GM19239 (cell line): ENCODE measurements at regions not wholly inside any gene's neighbourhood (a gene's known extent, or its start where the extent isn't known, plus 50 kb on each side); places are given as distances from the start of the nearest gene placed in this dataset.
A peak's percentile ranks its signal among the peaks of the same experiment; 100 is the strongest.

ENCODE experiments used
- DNase-seq: peaks from one replicate; pipeline ENCODE4 v3.0.0; 2011; ENCODE audit warnings: low spot score; ENCODE audit not compliant: insufficient read length
- FAIRE-seq: peaks from 2 replicates; lab custom pipeline; 2011; peaks lifted over from hg19 to GRCh38; lab: Jason Lieb, UNC

DNA sequence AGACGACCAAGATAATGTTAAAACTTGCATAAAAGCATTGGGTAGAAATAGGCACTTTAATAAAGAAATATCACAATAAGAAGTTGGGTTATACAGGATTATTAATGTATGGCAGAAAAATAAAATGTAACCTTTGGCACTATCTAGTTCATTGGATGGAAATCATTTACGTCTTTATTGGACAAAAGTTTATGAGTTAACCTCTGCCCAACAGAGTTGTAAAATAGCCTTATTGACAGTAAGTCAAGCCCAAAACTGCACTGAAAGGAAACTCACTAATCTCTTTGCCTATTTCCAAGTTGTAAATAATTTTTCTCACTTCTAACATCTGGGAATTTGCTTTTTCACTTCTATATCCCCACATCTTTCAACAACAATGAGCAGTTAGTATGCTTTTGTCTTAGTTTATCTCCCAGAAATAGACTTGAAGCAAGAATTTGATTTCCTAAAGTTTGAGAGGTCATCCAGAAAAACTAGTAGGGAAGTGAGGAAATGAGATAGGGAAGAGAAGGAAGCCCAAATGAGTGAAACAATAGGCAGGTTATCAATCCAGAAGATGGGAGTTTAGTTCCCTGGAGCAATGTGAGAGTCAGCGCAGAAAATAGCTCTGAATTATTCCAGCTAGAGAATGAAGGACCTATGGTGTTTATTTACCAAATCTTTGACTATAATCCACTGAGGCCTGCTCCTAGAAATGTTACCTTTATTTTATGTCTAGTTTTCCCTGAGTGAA, 434.8 kb downstream of the CCER1 start:
- FAIRE-seq: no peak
- DNase-seq: no peak

DNA sequence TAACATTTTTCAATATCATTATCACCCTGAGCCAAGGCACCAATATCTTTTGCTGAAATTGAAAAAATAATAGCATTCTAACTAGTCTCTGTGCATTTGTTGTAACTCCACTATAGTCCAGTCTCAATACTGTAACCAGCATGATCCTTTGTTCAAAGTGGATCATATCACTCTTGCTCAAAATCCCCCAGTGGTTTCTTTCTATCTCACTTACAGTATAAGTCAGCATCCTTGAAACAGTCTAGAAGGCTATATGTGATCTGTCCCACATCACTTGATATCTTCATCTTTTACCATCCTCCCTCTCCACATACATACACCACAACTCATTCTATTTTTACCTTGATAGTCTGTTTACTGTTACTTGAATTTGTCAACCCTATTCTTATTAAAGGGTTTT, 435.7 kb downstream of the CCER1 start:
- no peak for FAIRE-seq
- DNase-seq: no peak

DNA sequence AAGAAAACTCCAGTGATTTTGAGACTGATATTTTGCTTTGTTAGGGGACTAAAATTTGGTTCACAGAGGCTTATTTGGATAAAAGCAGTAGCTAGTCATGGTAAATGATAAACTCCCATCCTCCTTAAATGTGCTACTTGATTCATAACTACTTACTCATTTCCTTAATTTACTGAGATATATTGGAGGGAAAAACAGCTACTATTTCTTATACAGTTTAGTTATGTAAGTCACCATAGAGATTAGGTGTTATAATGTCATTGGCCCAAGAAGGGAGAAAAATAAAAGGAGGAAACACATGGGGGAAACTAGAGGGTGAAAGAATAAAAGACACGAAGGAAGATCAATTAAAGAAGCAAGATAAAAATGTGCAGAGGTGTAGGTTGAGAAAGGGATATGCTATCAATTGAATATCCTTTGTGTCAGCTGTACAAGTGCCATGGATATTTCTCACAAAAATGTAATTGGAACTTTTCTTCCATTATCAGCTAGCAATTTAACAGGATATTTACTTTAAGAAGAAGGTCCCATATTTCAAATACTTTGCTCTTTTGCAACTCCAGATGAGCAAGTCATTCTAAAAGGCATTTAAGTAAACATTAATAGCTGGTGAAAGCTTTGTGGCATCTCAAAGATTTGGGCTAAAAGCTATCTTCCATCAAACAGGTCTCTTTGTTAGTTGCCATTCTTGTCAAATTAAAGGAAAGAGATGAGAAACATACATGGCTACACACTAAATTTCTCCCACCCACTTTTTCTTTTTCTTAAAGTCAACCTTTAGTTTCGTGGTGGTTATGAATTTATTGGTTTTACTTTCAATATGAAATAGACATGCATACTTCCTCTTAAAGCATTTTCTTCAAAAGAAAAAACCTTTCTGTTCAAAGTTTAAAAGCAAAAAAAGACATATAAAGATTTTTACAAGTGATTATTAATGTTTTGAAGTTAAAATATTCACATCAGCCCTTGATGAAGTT, 439.5 kb downstream of the CCER1 start:
- DNase-seq (no peak), FAIRE-seq (peak; percentile 79)

DNA sequence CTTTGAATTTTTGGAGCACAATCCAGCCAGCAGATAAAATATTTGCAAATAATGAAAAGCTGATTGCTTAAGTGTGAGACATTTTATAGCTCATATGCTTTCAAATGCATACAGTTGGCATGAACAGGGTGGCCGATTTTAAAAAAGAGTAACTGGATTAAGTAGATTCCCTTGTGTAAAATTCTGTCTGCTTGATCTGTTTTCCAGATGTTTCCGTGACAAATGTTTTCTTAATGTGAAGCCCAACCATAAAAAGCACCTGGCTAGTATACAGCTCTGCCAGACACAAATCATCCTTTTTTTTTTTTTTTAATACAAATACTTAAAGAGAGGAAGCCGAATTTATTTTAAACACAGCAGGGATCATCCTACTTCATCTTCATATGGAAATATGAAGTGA, 440.7 kb downstream of the CCER1 start:
- FAIRE-seq (no peak), DNase-seq (no peak)

DNA sequence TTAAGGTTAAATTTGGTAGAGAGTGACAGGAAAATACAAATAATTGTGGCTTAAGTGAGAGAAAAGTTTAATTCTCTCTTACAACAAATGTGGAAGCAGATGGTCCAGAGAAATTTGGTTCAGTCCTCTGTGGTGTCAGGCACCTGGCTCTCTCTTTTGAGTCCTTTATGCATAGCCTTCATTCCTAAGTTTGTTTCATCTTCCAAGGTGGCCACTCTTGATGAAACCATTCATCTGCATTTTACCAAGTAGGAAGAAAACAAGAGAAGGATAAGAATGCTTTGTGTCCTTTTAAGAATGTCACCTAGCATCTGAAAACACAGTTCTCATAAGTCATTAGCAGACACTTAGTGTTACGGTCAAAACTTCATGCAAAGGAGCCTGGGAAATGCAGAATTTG, 442.5 kb downstream of the CCER1 start:
- no peak for DNase-seq
- no peak for FAIRE-seq

DNA sequence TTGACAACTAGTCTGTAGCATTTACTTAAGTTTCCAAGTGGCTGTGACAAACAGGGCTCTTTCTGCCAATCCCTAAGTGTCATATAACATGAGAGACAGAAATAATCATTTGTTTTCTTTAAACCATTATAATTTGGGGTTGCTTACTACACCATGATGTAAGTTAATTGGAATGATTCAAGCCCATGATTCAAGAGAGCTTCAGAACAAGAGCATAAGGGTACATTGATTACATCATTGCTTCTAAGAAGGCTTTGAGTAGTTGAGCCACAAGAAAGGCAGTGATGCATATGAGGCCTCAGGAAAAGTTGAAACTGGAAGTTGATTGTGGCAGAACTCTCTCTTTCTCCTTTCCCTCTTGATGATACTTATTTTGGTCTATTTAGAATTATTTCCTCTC, 444.0 kb downstream of the CCER1 start:
- no peak for DNase-seq
- no peak for FAIRE-seq

DNA sequence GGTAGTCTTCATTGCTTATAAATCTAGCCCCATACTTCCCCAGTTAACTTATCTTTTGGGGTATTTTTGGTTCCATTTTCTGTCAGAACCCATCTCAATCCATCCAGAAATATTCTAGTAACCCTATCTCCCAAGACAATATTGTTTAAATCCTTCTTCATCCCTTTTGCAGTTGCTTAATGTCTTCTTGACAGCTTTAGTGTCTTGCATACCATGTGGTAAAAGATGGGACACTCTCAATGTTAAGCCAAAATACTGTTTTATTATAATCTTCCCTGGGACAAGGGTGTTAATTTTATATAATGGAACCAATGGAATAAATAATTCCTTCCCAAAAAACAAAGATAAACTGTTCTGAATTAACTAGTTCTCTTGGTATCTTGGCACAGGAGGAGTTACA, 450.2 kb downstream of the CCER1 start:
- DNase-seq (no peak), FAIRE-seq (no peak)

DNA sequence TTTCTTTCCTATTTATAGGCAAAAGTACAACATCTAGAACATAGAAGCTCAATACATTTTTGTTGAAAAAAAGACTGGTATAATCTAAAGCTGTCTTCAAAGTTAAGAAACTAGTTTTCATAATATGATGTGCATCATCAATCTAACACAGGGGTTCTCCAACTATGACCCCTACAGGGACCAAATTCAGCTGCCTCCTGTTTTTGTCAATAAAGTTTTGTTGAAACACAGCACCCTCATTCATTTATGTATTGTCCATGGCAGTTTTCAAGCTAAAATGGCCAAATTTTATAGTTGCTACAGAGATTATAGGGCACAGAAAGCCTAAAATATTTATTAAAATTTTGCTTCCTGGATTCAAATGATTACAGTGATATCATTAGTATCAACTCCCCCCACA, 452.9 kb downstream of the CCER1 start:
- FAIRE-seq: no peak
- no peak for DNase-seq

DNA sequence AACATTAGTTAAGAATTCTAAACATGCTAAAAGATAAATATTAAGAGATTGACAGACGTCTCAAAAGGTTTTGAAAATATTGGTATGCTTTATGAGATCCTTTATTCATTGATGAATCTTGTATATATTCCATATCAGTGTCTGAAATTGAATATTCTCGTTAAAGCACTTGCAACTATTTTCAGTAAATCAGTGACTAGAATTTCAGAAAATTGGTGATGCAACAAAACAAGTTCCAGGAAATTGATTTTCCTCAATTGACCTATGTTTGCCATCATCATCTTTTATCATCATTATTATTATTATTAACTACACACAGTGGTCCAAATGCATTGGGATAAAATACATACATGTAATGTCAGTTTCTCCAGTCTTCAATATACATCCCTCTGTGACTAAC, 453.6 kb downstream of the CCER1 start:
- FAIRE-seq: no peak
- no peak for DNase-seq

DNA sequence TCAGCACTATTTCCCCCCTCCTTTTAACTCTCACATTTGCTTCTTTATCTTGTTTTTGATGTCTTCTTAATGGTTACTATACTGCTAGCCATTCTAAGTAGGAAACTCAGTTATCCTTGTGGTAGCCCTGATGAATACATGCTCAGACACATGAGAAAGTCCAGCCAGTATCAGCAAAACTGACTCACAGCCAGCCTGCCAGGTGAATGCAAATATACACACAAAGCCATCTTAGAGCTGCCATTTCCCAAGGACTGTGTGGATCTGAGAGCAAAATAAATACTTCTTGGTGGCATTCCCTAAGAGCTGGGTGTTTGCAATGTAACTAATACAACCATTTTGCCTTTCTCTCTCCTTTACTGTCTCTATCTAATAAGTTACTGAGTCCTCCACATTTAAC, 455.2 kb downstream of the CCER1 start:
- no peak for FAIRE-seq
- no peak for DNase-seq

DNA sequence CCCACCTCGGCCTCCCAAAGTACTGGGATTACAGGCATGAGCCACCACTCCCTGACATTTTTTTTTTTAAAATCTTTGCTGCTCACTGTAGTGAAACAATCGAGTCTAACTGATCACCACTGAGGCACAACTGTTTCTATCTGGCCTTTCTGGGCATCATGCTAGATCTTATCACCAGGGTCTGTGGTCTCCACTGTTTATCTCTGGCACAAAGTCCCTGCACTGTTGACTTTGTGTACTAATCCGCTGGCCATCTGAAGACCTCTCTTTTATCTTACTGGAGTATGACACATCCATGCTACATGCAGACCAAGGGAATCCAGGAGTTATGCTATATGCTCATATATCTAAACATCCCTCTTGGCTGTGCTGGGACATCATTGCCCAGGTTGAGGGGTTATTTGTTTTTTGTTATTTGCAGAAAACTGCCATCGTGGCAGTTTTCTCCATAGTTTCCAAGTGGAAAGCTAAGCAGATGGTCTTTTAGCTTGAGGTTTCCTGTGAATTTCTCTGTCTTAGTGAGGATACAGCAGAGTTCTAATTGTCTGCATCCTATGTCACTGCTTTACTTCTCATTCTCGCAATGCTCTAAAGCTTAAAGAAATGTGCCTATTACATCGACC, 456.9 kb downstream of the CCER1 start:
- no peak for DNase-seq
- no peak for FAIRE-seq

DNA sequence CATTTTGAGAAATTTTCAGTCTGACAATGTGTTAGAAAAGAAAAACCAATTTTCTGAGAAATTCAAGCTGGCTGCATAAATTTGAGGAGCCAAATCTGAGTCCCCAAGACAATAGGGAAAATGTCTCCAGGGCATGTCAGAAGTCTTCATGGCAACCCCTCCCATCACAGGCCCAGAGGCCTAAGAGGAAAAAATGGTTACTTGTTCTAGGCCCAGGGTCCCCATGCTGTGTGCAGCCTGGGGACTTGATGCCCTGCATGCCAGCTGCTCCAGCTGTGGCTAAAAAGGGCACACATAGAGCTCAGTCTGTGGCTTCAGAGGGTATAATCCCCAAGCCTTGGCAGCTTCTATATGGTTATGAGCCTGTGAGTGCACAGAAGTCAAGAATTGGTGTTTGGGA, 464.6 kb downstream of the CCER1 start:
- no peak for DNase-seq
- no peak for FAIRE-seq

DNA sequence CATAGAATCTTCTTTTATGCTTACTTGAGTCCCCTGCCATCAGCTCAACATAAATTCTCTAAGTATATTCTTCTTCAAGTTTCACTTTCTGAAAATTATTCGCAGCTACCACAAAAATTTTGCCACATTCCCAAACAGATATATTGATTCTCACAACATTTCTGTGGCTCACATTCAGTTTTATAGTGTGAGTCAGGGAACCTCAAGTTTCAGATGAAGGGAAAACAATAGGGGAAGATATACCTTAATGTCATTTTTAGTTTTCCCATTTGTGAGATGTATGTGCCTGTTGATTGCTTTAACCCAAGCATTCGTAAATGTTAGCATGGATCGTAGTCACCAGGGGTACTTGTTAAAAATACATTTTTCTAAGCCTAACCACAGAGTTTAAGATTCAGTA, 465.8 kb downstream of the CCER1 start:
- DNase-seq (no peak), FAIRE-seq (no peak)

DNA sequence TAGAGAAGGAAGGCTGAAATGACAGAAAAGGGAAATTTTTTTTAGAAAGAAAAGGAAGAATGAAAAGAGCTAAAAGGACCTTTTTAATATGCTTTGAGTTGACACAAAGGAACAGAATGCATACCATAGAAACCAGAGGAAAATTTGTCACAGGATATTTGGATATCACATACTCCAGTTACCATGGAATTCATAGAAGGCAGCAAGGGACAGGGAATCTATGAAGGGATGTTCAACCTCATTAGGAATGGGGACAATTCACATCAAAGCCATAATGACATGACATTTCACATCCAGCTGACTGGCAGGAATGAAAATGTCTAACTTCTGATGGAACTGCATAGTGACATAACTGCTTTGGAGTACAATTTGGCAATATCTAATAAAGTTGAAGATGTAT, 469.4 kb downstream of the CCER1 start:
- FAIRE-seq (no peak), DNase-seq (no peak)

DNA sequence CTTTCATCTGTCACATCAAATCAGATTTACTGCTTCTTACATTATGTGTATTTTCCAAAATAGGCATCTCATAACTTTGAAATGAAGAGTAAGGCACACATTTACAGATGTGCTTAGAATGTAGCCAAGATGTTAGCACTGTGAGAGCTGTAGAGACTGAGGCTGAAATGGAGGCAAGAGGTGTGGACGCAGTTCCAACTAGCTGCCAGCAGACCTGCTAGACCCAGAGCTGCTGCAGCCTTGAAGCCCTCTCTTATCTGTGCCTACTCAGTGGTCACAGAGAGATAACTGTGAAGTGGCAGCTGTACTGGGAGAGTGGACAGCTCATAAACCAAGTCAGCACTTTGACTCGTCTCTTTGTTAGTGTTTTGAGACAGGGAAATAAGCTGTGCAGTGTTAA, 470.9 kb downstream of the CCER1 start:
- DNase-seq (no peak), FAIRE-seq (no peak)

DNA sequence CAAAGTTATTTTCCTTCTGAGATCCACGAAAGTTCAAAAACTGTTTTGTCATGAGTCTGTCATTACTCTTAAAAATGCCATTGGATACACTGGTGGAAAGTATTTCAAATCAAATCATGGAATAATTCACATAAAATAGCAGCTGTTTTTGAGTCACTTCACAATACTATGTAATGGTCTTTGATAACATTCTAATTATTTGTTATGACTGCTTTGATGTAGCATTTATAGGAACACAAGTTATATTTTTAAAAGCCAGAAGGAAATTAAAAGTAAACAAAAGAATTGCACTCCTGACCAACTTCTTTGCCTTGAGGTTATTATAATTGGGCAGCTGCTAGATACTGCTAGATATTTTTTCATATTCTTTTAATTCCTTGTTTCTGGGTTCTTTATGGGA, 473.2 kb downstream of the CCER1 start:
- DNase-seq: no peak
- no peak for FAIRE-seq

DNA sequence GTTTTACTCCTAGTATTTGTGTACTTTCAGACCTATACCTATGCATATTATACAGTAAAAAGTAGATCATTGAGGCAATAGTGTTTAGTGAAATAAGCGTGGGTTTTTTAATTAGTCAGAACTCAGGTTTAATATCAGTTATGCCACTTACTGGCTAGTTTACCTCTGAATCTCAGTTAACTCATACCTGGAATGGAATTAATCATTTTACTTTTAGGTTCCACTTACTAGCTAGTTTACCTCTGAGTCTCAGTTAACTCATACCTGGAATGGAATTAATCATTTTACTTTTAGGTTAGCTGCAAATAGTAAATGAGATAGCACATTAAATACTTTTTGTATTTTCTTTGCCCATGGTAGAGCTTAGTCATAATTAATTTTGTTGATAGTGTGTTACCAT, 475.7 kb downstream of the CCER1 start:
- DNase-seq (no peak), FAIRE-seq (no peak)

DNA sequence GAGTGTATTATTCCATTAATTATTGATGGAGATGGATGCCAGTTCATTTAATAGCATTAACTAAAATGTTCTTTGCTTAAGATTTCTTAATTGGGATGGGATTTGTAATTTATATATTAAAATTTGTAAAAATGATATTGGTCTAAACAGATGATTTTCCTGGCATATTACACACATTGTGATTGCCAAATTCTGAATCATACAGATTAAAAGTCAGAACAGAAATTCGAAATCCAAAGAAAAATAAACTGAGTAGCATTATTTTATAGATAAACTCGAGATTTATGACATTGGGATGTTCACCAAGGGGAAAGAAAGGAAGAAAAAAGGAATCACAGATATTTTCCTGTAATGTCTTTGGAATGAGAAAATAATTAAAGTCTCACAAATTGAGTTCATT, 481.1 kb downstream of the CCER1 start:
- DNase-seq (no peak), FAIRE-seq (no peak)

DNA sequence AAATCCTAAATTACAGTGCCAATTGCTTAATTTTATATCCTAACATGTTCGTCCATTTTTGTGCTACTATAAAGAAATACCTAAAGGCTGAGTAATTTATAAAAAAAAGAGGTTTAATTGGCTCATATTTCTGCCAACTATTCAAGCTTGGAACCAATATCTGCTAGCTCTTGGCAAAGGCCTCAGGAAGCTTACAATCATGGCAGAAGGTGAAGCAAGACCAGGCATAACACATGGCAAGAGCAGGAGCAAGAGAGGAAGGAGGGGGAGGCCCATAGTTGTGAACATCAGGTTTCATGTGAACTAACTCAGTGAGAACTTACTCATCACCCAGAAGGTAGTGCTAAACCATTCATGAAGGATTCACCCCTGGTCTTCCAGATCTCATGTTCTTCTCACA, 494.3 kb downstream of the CCER1 start:
- DNase-seq (no peak), FAIRE-seq (no peak)

DNA sequence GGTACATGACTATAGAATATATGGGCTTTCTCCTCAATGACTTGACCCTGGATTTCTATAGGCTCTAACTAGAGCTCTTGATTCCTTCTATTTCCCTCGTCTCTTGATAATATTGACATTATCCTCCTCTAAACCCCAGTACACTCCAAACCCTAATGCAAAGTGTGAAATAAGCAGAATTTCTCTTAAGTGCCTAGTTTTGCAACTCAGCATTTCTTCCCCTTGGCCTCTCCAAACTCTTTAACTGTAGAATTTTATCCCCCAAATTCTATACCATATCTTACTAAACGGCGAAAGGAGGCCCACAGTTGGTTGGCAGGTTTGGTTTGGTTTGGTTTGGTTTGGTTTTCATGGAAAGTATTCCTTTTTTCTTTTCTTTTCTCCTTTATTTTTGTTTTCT, 498.7 kb downstream of the CCER1 start:
- DNase-seq (no peak), FAIRE-seq (no peak)

DNA sequence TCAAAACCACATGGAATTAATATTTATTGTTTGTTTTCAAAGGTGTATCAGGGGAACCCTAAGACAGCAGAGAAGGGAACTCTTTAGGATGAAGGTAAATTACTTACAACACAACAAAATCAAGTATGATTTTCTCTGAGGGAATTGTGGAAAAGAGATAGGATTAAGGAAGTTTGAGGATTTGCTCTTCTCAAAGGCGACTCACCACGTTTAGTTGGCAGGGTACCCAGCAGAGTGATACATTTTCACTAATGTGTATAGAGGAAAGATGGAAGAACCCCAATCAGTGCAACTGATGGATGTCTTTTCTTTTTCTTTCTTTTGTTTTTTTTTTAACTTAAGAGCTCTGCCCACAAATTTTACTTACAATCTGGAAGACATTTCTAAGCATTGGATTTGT, 499.2 kb downstream of the CCER1 start:
- DNase-seq (no peak), FAIRE-seq (no peak)
